Progenitor cell of endocrine pancreas (in vitro differentiated cells): ENCODE measurements at regions not wholly inside any gene's neighbourhood (a gene's known extent, or its start where the extent isn't known, plus 50 kb on each side); places are given as distances from the start of the nearest gene placed in this dataset.
A peak's percentile ranks its signal among the peaks of the same experiment; 100 is the strongest.

Source experiments
- DNase-seq: peaks from one replicate; pipeline ENCODE4 v3.0.0; 2021; ENCODE audit warnings: low spot score; ENCODE audit not compliant: unreplicated experiment
- H3K27ac Mint-ChIP-seq: 2 replicates; pipeline ENCODE4 v1.8.0; 2021; ENCODE audit warnings: mild to moderate bottlenecking, moderate library complexity, mixed read lengths
- H3K27me3 Mint-ChIP-seq: 2 replicates; pipeline ENCODE4 v1.8.0; 2021; ENCODE audit warnings: mixed read lengths
- H3K36me3 Mint-ChIP-seq: 2 replicates; pipeline ENCODE4 v1.8.0; 2022; ENCODE audit warnings: mixed read lengths; ENCODE audit not compliant: insufficient read depth
- H3K4me1 Mint-ChIP-seq: 2 replicates; pipeline ENCODE4 v1.8.0; 2021; ENCODE audit warnings: low read depth, mixed read lengths
- H3K4me3 Mint-ChIP-seq: 2 replicates; pipeline ENCODE4 v1.8.0; 2021; ENCODE audit warnings: low read depth, mild to moderate bottlenecking, moderate library complexity, mixed read lengths
- H3K9me3 Mint-ChIP-seq: 2 replicates; pipeline ENCODE4 v1.8.0; 2021; ENCODE audit warnings: low read depth, mixed read lengths
- TF ChIP-seq, protein P1 (sequence below): fragments of 200-600 bp; sonication (generic); IDR thresholded peaks from one replicate; pipeline ENCODE4 v1.5.0; 2021; ENCODE audit warnings: antibody characterized with exemption, mild to moderate bottlenecking; ENCODE audit not compliant: unreplicated experiment

DNA sequence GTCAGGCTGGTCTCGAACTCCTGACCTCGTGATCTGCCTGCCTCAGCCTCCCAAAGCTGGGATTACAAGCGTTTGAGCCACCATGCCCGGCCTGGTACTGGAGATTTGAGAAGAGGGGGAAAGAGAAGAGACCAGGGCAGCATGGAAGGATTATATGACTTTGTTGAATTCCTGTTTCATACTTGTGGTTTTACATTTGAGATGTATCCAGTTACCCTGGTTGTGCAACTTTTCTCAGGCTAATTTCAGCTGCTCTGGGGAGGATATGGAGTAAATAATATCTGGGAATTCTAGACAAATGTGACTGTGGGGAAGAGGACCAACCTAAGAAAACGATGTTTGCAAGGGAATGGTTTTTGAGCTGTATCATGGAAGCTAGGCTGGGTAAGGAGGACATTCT, 89.5 kb upstream of the GREM2 start:
- H3K9me3 Mint-ChIP-seq, result no peaks in the 10 kb centered on the region
- TF ChIP-seq, protein P1, sequence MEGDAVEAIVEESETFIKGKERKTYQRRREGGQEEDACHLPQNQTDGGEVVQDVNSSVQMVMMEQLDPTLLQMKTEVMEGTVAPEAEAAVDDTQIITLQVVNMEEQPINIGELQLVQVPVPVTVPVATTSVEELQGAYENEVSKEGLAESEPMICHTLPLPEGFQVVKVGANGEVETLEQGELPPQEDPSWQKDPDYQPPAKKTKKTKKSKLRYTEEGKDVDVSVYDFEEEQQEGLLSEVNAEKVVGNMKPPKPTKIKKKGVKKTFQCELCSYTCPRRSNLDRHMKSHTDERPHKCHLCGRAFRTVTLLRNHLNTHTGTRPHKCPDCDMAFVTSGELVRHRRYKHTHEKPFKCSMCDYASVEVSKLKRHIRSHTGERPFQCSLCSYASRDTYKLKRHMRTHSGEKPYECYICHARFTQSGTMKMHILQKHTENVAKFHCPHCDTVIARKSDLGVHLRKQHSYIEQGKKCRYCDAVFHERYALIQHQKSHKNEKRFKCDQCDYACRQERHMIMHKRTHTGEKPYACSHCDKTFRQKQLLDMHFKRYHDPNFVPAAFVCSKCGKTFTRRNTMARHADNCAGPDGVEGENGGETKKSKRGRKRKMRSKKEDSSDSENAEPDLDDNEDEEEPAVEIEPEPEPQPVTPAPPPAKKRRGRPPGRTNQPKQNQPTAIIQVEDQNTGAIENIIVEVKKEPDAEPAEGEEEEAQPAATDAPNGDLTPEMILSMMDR, result no peak
- no peaks in the 10 kb centered on the region for H3K36me3 Mint-ChIP-seq
- no peak overlapping the region for H3K27ac Mint-ChIP-seq
- no peak overlapping the region for H3K4me3 Mint-ChIP-seq
- no peak for DNase-seq
- peaks cover 7% of the 10 kb centered on the region for H3K27me3 Mint-ChIP-seq
- H3K4me1 Mint-ChIP-seq, result no peaks in the 10 kb centered on the region

DNA sequence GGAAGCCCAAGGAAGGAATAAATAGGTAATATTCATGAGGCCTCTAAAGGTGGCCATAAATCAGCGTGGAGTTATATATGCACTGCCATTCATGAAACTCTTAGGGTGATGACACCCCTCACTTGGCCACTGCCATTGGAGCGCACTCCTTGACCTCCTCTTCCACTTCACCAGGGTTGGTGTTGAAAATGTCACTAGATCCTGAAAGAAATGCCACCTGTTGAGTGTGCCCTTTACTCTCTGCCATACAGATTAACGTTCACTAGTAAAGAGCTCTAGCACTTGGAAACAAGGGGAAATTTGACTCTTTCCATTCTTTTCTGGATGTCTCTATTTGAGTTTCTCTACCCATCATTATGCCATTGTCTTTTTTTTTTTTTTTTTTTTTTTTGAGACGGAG, 83.5 kb upstream of the GREM2 start:
- no peak overlapping the region for H3K4me3 Mint-ChIP-seq
- H3K4me1 Mint-ChIP-seq, result peaks cover 4% of the 10 kb centered on the region
- DNase-seq, result no peak
- H3K27me3 Mint-ChIP-seq, result peaks cover 4% of the 10 kb centered on the region
- no peaks in the 10 kb centered on the region for H3K36me3 Mint-ChIP-seq
- no peaks in the 10 kb centered on the region for H3K9me3 Mint-ChIP-seq
- no peak overlapping the region for H3K27ac Mint-ChIP-seq
- TF ChIP-seq, protein P1, result no peak

DNA sequence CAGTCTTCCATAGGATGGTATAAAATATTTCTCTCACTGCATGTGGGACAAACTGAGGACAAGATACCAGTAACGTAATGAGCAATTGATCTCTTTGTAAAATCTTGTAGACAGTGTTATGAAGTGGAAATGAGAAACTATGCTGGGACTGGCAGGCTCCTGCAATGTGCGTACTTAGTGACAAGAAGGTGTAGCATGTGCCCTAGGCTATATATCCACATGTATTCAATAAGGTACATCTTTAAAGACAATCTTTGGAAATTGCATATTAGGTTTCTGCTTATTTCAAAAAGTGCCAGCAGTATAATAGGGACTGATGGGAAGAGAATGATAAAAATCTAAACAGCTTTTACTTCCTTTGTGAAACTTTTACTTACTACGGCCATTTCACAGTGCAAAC, 81.9 kb upstream of the GREM2 start:
- peaks cover 15% of the 10 kb centered on the region for H3K27me3 Mint-ChIP-seq
- H3K9me3 Mint-ChIP-seq, result no peaks in the 10 kb centered on the region
- no peak overlapping the region for H3K27ac Mint-ChIP-seq
- peaks cover 4% of the 10 kb centered on the region for H3K4me1 Mint-ChIP-seq
- DNase-seq, result no peak
- H3K4me3 Mint-ChIP-seq, result no peak overlapping the region
- TF ChIP-seq, protein P1, result no peak
- no peaks in the 10 kb centered on the region for H3K36me3 Mint-ChIP-seq

DNA sequence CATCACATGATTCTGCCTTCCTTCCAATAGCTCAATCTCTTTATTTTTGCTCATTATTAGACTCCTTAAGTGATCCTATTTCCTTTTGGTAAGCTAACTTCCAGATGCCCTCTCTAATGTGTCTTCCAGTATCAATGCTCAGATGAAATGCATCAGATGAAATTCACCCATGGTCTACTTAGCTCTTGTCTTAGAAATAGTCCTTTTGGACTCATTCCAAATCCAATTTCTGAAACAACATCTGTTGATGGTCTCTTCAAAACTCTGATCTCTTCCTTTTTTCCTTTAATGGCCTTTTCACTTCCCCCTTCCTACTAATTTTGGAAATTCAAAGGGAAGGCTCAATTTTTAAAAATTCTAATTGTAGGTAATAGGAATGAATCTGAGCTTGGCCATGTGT, 81.1 kb upstream of the GREM2 start:
- Mint-ChIP-seq H3K27me3 (peaks cover 19% of the 10 kb centered on the region), H3K36me3 (no peaks in the 10 kb centered on the region), H3K27ac (no peak overlapping the region), H3K9me3 (no peaks in the 10 kb centered on the region), H3K4me1 (peaks cover 4% of the 10 kb centered on the region), H3K4me3 (no peak overlapping the region)
- DNase-seq, result no peak
- TF ChIP-seq, protein P1, result no peak

DNA sequence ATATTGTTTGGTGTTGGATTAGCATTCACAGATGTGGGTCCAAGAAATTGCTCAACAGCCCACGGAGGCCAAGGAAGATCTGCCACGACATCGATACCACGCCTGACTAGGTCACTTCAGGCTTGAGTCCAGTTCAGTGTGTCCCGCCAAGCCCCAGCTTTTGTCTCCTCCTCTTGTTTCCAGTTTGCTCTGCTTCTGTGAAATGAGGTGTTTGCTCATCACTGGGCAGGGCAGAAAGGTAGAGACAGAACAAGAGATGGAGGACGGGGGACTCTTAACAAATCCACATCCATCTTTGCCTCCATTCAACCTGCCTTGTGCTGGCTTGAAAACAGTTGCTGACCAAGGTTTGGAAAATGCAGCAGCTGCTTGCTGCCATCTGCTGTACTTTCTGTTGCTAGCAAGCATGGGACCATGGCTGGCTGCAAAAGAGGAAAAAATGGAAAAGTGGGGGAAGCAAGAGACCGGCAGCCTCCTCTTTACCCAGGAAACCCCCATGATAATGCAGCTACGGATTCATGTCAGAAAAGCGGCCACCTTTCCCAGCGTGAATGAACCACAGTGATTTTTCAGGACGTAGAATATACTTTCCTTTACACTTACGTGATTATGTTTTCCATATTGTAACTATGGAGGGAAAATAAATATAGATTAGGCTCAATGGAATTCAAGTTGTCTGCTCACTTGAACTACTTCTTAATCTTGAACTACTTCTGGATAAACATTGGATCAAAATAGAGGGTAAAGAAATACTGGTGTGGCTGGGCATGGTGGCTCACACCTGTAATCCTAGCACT, 80.2 kb upstream of the GREM2 start:
- Mint-ChIP-seq H3K4me3 (no peak overlapping the region), H3K9me3 (no peaks in the 10 kb centered on the region), H3K36me3 (no peaks in the 10 kb centered on the region), H3K4me1 (peaks cover 4% of the 10 kb centered on the region), H3K27ac (no peak overlapping the region), H3K27me3 (peaks cover 27% of the 10 kb centered on the region)
- DNase-seq, result peak; percentile 15
- TF ChIP-seq, protein P1, result peak; percentile 77
